ENCODE measurements at regions not wholly inside any gene's neighbourhood (a gene's known extent, or its start where the extent isn't known, plus 50 kb on each side); places are given as distances from the start of the nearest gene placed in this dataset.

DNA sequence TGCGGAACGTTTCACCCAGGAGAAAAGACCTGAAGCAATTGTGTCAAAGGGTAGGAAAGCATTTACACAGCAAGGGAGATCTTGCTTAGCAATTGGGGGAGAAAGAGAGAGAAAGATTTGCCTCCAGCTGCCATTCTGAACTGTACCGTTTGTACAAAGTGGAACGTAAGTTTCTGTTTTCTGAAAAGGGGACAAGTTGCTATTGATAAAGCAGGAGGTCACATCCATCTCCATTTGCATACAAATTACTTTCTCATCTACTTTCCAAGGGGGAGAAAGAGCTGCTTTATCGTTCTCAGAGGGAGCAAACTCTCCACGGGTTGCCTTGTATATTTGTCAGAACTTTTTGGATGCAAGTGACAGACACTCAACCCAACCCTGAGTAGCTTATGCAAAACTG is 92.0 kb upstream of the CARD11 start:
- TF ChIP-seq CTCF (IDR thresholded peaks at IDR 0.05; ENCODE audit: low read depth, low read length, poor library complexity, severe bottlenecking) = no peak
- TF ChIP-seq EZH2phosphoT487 (IDR thresholded peaks at IDR 0.05; ENCODE audit: borderline replicate concordance, low read length) = no peak
- H3K36me3 ChIP-seq (ENCODE audit: control insufficient read depth, low read length) = no peaks in the 10 kb centered on the region
- H3K9me2 ChIP-seq (replicated peaks; ENCODE audit: control insufficient read depth, low read length) = no peaks in the 10 kb centered on the region
- no peaks in the 10 kb centered on the region for H3K9me3 ChIP-seq (ENCODE audit: control insufficient read depth, insufficient read depth, low read length)
- no peaks in the 10 kb centered on the region for H3F3A ChIP-seq (ENCODE audit: control insufficient read depth, insufficient read depth)
- H3K4me2 ChIP-seq (ENCODE audit: low read length) = no peak overlapping the region
- H3K27me3 ChIP-seq (ENCODE audit: control insufficient read depth, low read length) = 0 out of 2 replicates have a peak, but pooled peaks cover 3% of the 10 kb centered on the region
- no peak overlapping the region for H3K27ac ChIP-seq (ENCODE audit: low read depth, low read length)
- no peaks in the 10 kb centered on the region for H4K20me1 ChIP-seq (ENCODE audit: control insufficient read depth, insufficient read depth, low read depth, low read length)
- H3K4me1 ChIP-seq (ENCODE audit: control insufficient read depth, low read length) = no peaks in the 10 kb centered on the region
- H3K4me3 ChIP-seq (ENCODE audit: low read length) = no peak overlapping the region
- H3K79me2 ChIP-seq (ENCODE audit: control insufficient read depth, low read length) = no peaks in the 10 kb centered on the region

GRCh38 chr7:3138206-3138605 is 94.5 kb upstream of the CARD11 start:
- TF ChIP-seq EZH2phosphoT487 (IDR thresholded peaks at IDR 0.05; ENCODE audit: borderline replicate concordance, low read length) = no peak
- TF ChIP-seq CTCF (IDR thresholded peaks at IDR 0.05; ENCODE audit: low read depth, low read length, poor library complexity, severe bottlenecking) = no peak

GRCh38 chr7:3138997-3139396 is 95.3 kb upstream of the CARD11 start:
- Histone ChIP-seq H3K79me2 (ENCODE audit: control insufficient read depth, low read length) (no peaks in the 10 kb centered on the region), H3K4me2 (ENCODE audit: low read length) (no peak overlapping the region), H3K27me3 (ENCODE audit: control insufficient read depth, low read length) (0 out of 2 replicates have a peak, but pooled peaks cover 3% of the 10 kb centered on the region), H3K9me3 (ENCODE audit: control insufficient read depth, insufficient read depth, low read length) (no peaks in the 10 kb centered on the region), H3F3A (ENCODE audit: control insufficient read depth, insufficient read depth) (no peaks in the 10 kb centered on the region), H3K4me3 (ENCODE audit: low read length) (no peak overlapping the region), H3K36me3 (ENCODE audit: control insufficient read depth, low read length) (no peaks in the 10 kb centered on the region), H4K20me1 (ENCODE audit: control insufficient read depth, insufficient read depth, low read depth, low read length) (no peaks in the 10 kb centered on the region), H3K4me1 (ENCODE audit: control insufficient read depth, low read length) (peaks cover 7% of the 10 kb centered on the region), H3K9me2 (replicated peaks; ENCODE audit: control insufficient read depth, low read length) (no peaks in the 10 kb centered on the region), H3K27ac (ENCODE audit: low read depth, low read length) (no peak overlapping the region)
- TF ChIP-seq EZH2phosphoT487 (IDR thresholded peaks at IDR 0.05; ENCODE audit: borderline replicate concordance, low read length) (no peak), CTCF (IDR thresholded peaks at IDR 0.05; ENCODE audit: low read depth, low read length, poor library complexity, severe bottlenecking) (no peak)

More at GRCh38 chr7:3138206-3138605, 94.5 kb upstream of the CARD11 start:
- no peaks in the 10 kb centered on the region for H3K9me2 ChIP-seq (replicated peaks; ENCODE audit: control insufficient read depth, low read length)
- 0 out of 2 replicates have a peak, but pooled peaks cover 3% of the 10 kb centered on the region for H3K27me3 ChIP-seq (ENCODE audit: control insufficient read depth, low read length)
- H4K20me1 ChIP-seq (ENCODE audit: control insufficient read depth, insufficient read depth, low read depth, low read length) = no peaks in the 10 kb centered on the region
- H3K4me2 ChIP-seq (ENCODE audit: low read length) = no peak overlapping the region
- H3K27ac ChIP-seq (ENCODE audit: low read depth, low read length) = no peak overlapping the region
- H3K9me3 ChIP-seq (ENCODE audit: control insufficient read depth, insufficient read depth, low read length) = no peaks in the 10 kb centered on the region
- H3K79me2 ChIP-seq (ENCODE audit: control insufficient read depth, low read length) = no peaks in the 10 kb centered on the region
- no peak overlapping the region for H3K4me3 ChIP-seq (ENCODE audit: low read length)
- no peaks in the 10 kb centered on the region for H3K4me1 ChIP-seq (ENCODE audit: control insufficient read depth, low read length)
- H3F3A ChIP-seq (ENCODE audit: control insufficient read depth, insufficient read depth) = no peaks in the 10 kb centered on the region
- H3K36me3 ChIP-seq (ENCODE audit: control insufficient read depth, low read length) = no peaks in the 10 kb centered on the region
